H1 (cell line): ENCODE measurements at regions not wholly inside any gene's neighbourhood (a gene's known extent, or its start where the extent isn't known, plus 50 kb on each side); places are given as distances from the start of the nearest gene placed in this dataset.

ENCODE experiments used
- CTCF ChIA-PET: fragments of 300-600 bp; sonication (Branson Sonifier 250); formaldehyde crosslinking; loops from one replicate; lab custom pipeline; 2021; ENCODE audit not compliant: partially characterized antibody; lab: Charles Lee
- POLR2A ChIA-PET: fragments of 300-600 bp; sonication (Branson Sonifier 250); formaldehyde crosslinking; loops from one replicate; lab custom pipeline; 2021; ENCODE audit warnings: inconsistent platforms; ENCODE audit not compliant: partially characterized antibody; lab: Charles Lee
- DNase-seq, 2 experiments: peaks; one replicate each; pipeline versions ENCODE4 v3.0.0 to v3.0.0-alpha.2; 2010 to 2022; ENCODE audit warnings: low spot score in 2 of 2, low read depth in 1 of 2, mixed read lengths in 1 of 2
- FAIRE-seq: peaks from 2 replicates; lab custom pipeline; 2011; peaks lifted over from hg19 to GRCh38; lab: Jason Lieb, UNC
- H2AFZ ChIP-seq: 2 replicates; pipeline ENCODE4 v1.8.1; 2012; ENCODE audit warnings: low read length, inconsistent platforms
- H2AK5ac ChIP-seq: 2 replicates; pipeline ENCODE4 v1.6.1; 2013; ENCODE audit warnings: low read depth, low read length
- H2BK120ac ChIP-seq: replicated peaks from 2 replicates; pipeline ENCODE3; 2013; ENCODE audit warnings: low read depth, low read length, inconsistent platforms
- H2BK12ac ChIP-seq: 2 replicates; pipeline ENCODE4 v1.6.1; 2013; ENCODE audit warnings: low read depth, low read length
- H2BK15ac ChIP-seq: 2 replicates; pipeline ENCODE4 v1.6.1; 2013; ENCODE audit warnings: low read length
- H2BK20ac ChIP-seq: 2 replicates; pipeline ENCODE4 v1.6.1; 2013; ENCODE audit warnings: low read length
- H2BK5ac ChIP-seq: 2 replicates; pipeline ENCODE4 v1.6.1; 2013; ENCODE audit warnings: low read depth, low read length
- H3K14ac ChIP-seq: 2 replicates; pipeline ENCODE4 v1.6.1; 2013; ENCODE audit warnings: inconsistent platforms; ENCODE audit not compliant: insufficient read length
- H3K18ac ChIP-seq: 2 replicates; pipeline ENCODE4 v1.6.1; 2013; ENCODE audit warnings: low read length; ENCODE audit errors: extremely low read depth
- H3K23ac ChIP-seq: 2 replicates; pipeline ENCODE4 v1.6.1; 2013; ENCODE audit warnings: inconsistent platforms; ENCODE audit not compliant: insufficient read length
- H3K23me2 ChIP-seq: 2 replicates; pipeline ENCODE4 v1.6.1; 2013; ENCODE audit warnings: low read depth, low read length
- H3K27ac ChIP-seq: 2 replicates; pipeline ENCODE4 v1.6.1; 2011; ENCODE audit warnings: low read depth, low read length, inconsistent platforms
- H3K27me3 ChIP-seq, 4 experiments: replicated peaks in 1 of 4; 1 replicate in 1 of 4; 2 replicates in 3 of 4; pipeline versions ENCODE4 v1.6.1 to v1.8.1; 2011 to 2013; ENCODE audit warnings: low read length in 3 of 4, mild to moderate bottlenecking in 3 of 4, inconsistent platforms in 2 of 4, mixed read lengths in 2 of 4, moderate library complexity in 1 of 4; ENCODE audit not compliant: control insufficient read depth in 3 of 4, insufficient read depth in 3 of 4; ENCODE audit errors: extremely low read depth in 1 of 4
- H3K36me3 ChIP-seq, 4 experiments: 2 replicates each; pipeline versions ENCODE4 v1.6.1 to v1.8.1; 2011 to 2013; ENCODE audit warnings: mild to moderate bottlenecking in 4 of 4, low read length in 3 of 4, moderate library complexity in 2 of 4, control low read depth in 1 of 4, inconsistent platforms in 1 of 4; ENCODE audit not compliant: insufficient read depth in 4 of 4, control insufficient read depth in 2 of 4
- H3K4ac ChIP-seq: replicated peaks from 2 replicates; pipeline ENCODE3; 2013; ENCODE audit warnings: low read length, low read depth, mixed read lengths, inconsistent platforms; ENCODE audit not compliant: insufficient read length
- H3K4me1 ChIP-seq, 4 experiments: replicated peaks in 1 of 4; 1 replicate in 1 of 4; 2 replicates in 3 of 4; pipeline versions ENCODE4 v1.6.1 to v1.8.1; 2011 to 2013; ENCODE audit warnings: low read length in 3 of 4, inconsistent platforms in 2 of 4, mixed read lengths in 1 of 4; ENCODE audit not compliant: insufficient read depth in 4 of 4, control insufficient read depth in 3 of 4
- H3K4me2 ChIP-seq, 2 experiments: 2 replicates each; pipeline versions ENCODE4 v1.6.1 to v1.8.1; 2011 to 2013; ENCODE audit warnings: low read depth in 2 of 2, low read length in 2 of 2, control low read depth in 1 of 2, inconsistent platforms in 1 of 2, mild to moderate bottlenecking in 1 of 2; ENCODE audit not compliant: insufficient read depth in 1 of 2
- H3K4me3 ChIP-seq, 4 experiments: fragments of 200-600, 300-600 bp in 1 of 4; sonication (generic), shearing (Covaris generic), sonication (Bioruptor Twin) in 1 of 4; 2 replicates each; pipeline versions ENCODE4 v1.5.1 to v1.8.1; 2011 to 2016; ENCODE audit warnings: low read length in 4 of 4, low read depth in 3 of 4, control low read depth in 2 of 4, inconsistent platforms in 2 of 4, mild to moderate bottlenecking in 2 of 4, mixed read lengths in 1 of 4, moderate library complexity in 1 of 4; ENCODE audit not compliant: insufficient read depth in 2 of 4; ENCODE audit errors: extremely low read depth in 1 of 4
- H3K56ac ChIP-seq: replicated peaks from 2 replicates; pipeline ENCODE3; 2013; ENCODE audit warnings: low read depth, mild to moderate bottlenecking, mixed read lengths, low read length, inconsistent platforms; ENCODE audit not compliant: insufficient read length
- H3K79me1 ChIP-seq: 2 replicates; pipeline ENCODE4 v1.6.1; 2013; ENCODE audit warnings: low read depth, low read length, control low read depth
- H3K79me2 ChIP-seq, 2 experiments: 2 replicates each; pipeline versions ENCODE4 v1.6.1 to v1.8.1; 2012 to 2013; ENCODE audit warnings: low read length in 2 of 2, mild to moderate bottlenecking in 2 of 2, inconsistent platforms in 1 of 2; ENCODE audit not compliant: insufficient read depth in 2 of 2, control insufficient read depth in 1 of 2
- H3K9ac ChIP-seq, 4 experiments: replicated peaks in 1 of 4; 1 replicate in 1 of 4; 2 replicates in 3 of 4; pipeline versions ENCODE4 v1.6.1 to v1.8.1; 2011 to 2013; ENCODE audit warnings: low read depth in 3 of 4, low read length in 3 of 4, control low read depth in 2 of 4, mild to moderate bottlenecking in 2 of 4, moderate library complexity in 2 of 4, inconsistent platforms in 1 of 4; ENCODE audit errors: extremely low read depth in 1 of 4
- H3K9me3 ChIP-seq, 2 experiments: 2 replicates each; pipeline versions ENCODE4 v1.6.1 to v1.8.1; 2012 to 2013; ENCODE audit warnings: mild to moderate bottlenecking in 2 of 2, moderate library complexity in 2 of 2, control low read depth in 1 of 2, inconsistent platforms in 1 of 2, low read depth in 1 of 2, low read length in 1 of 2, mixed read lengths in 1 of 2; ENCODE audit not compliant: insufficient read depth in 2 of 2
- H4K20me1 ChIP-seq, 2 experiments: replicated peaks in 1 of 2; 2 replicates each; pipeline versions ENCODE3 to v1.8.1; 2011 to 2013; ENCODE audit warnings: inconsistent platforms in 2 of 2, low read length in 2 of 2, mild to moderate bottlenecking in 1 of 2; ENCODE audit not compliant: insufficient read depth in 2 of 2, control insufficient read depth in 1 of 2
- H4K5ac ChIP-seq: 2 replicates; pipeline ENCODE4 v1.6.1; 2013; ENCODE audit warnings: low read length, low read depth, mixed read lengths, inconsistent platforms; ENCODE audit not compliant: insufficient read length
- H4K8ac ChIP-seq: 2 replicates; pipeline ENCODE4 v1.8.0; 2013; ENCODE audit warnings: mild to moderate bottlenecking, moderate library complexity, low read length, inconsistent platforms; ENCODE audit not compliant: insufficient read depth; ENCODE audit errors: extremely low read depth
- H4K91ac ChIP-seq: replicated peaks from 2 replicates; pipeline ENCODE3; 2013; ENCODE audit warnings: low read length, mixed read lengths, inconsistent platforms; ENCODE audit not compliant: insufficient read length
- BACH1 ChIP-seq: IDR thresholded peaks from 2 replicates; pipeline ENCODE4 v1.6.1; 2012; ENCODE audit warnings: low read length, improper control_type of control experiment
- BCL11A ChIP-seq, 2 experiments: IDR thresholded peaks; one replicate each; pipeline ENCODE4 v1.6.1; 2011; ENCODE audit warnings: low read depth in 2 of 2, low read length in 2 of 2, mild to moderate bottlenecking in 2 of 2
- CREB1 ChIP-seq: IDR thresholded peaks from 2 replicates; pipeline ENCODE4 v1.6.1; 2012; ENCODE audit warnings: inconsistent platforms
- EP300 ChIP-seq, 2 experiments: IDR thresholded peaks; 1 replicate in 1 of 2; 2 replicates in 1 of 2; pipeline ENCODE4 v1.6.1; 2011 to 2012; ENCODE audit warnings: low read depth in 2 of 2, low read length in 2 of 2, mild to moderate bottlenecking in 2 of 2, borderline replicate concordance in 1 of 2, inconsistent platforms in 1 of 2, moderate library complexity in 1 of 2
- MAFK ChIP-seq: IDR thresholded peaks from 2 replicates; pipeline ENCODE4 v1.6.1; 2012; ENCODE audit warnings: low read depth, mild to moderate bottlenecking, improper control_type of control experiment, low read length
- SAP30 ChIP-seq: fragments of 300-600 bp; sonication (generic); IDR thresholded peaks from 2 replicates; pipeline ENCODE4 v1.7.1; 2012; ENCODE audit warnings: low read length, moderate library complexity, mild to moderate bottlenecking, inconsistent platforms; ENCODE audit not compliant: insufficient read depth, insufficient replicate concordance
- TAF1 ChIP-seq: IDR thresholded peaks from 2 replicates; pipeline ENCODE4 v1.6.1; 2011; ENCODE audit warnings: mild to moderate bottlenecking, low read depth, low read length
- WGBS, 2 experiments: shearing (Covaris generic) in 1 of 2; methylation state at CpG; one replicate each; pipeline versions ENCODE4 v1.1.6 to v1.1.7; 2013 to 2015; ENCODE audit warnings: low lambda C conversion rate in 2 of 2, mixed read lengths in 2 of 2, inconsistent platforms in 1 of 2, low coverage in 1 of 2, missing lambda C conversion rate in 1 of 2; ENCODE audit not compliant: insufficient replicate concordance in 2 of 2, insufficient coverage in 1 of 2, insufficient read length in 1 of 2; ENCODE audit errors: extremely low coverage in 1 of 2, missing lambda C conversion rate in 1 of 2; 5-methylcytosine and 5-hydroxymethylcytosine counted together

- ChIA-PET POLR2A (no interaction called here), CTCF (interaction anchor here (0.6 kb wide), 1 partner anchor 34 kb away, joined by 3 read pairs; no protein-coding TSS in a partner anchor)
- Histone ChIP-seq H4K20me1 (no peaks in the 10 kb centered on the region), H3K9ac (no peak overlapping the region), H3K4me1 (no peaks in the 10 kb centered on the region), H2AFZ (no peak overlapping the region), H3K23ac (no peak overlapping the region), H3K4me2 (no peak overlapping the region), H3K23me2 (no peaks in the 10 kb centered on the region), H3K14ac (no peak overlapping the region), H3K9me3 (no peaks in the 10 kb centered on the region), H2BK120ac (no peak overlapping the region), H4K91ac (no peak overlapping the region), H4K8ac (no peak overlapping the region), H2AK5ac (no peak overlapping the region), H3K4me3 (no peak overlapping the region), H2BK20ac (no peak overlapping the region), H3K36me3 (no peaks in the 10 kb centered on the region), H2BK15ac (no peak overlapping the region), H3K27ac (no peak overlapping the region), H3K18ac (no peak overlapping the region), H3K79me2 (no peaks in the 10 kb centered on the region), H3K4ac (no peak overlapping the region), H4K5ac (no peak overlapping the region), H3K79me1 (no peaks in the 10 kb centered on the region), H2BK12ac (no peak overlapping the region), H2BK5ac (no peak overlapping the region), H3K27me3 (no peaks in the 10 kb centered on the region), H3K56ac (no peak overlapping the region)
- no peak for TF ChIP-seq SAP30
- no peak for TF ChIP-seq BACH1
- no peak for TF ChIP-seq EP300 (IDR thresholded peaks at IDR 0.05; ENCODE audit: borderline replicate concordance in 1 of 2, low read depth in 2 of 2, low read length in 2 of 2)
- TF ChIP-seq TAF1, result no peak
- TF ChIP-seq CREB1, result no peak
- no peak for TF ChIP-seq MAFK
- no peak for TF ChIP-seq BCL11A (IDR thresholded peaks at IDR 0.05; ENCODE audit: low read depth in 2 of 2, low read length in 2 of 2)
- WGBS, 2 experiments, result 81% methylated on average over 1 of the region's 1 CpG; no CpG with 5 or more reads in 1 of the 2 experiments
- no peak for DNase-seq
- no peak for FAIRE-seq
These were observed 162.7 kb upstream of the AGTR1 start for GRCh38 chr3:148535001-148535400.
